HEK293 (cell line): ENCODE measurements at regions not wholly inside any gene's neighbourhood (a gene's known extent, or its start where the extent isn't known, plus 50 kb on each side); places are given as distances from the start of the nearest gene placed in this dataset.

Source experiments
- CTCF ChIA-PET: fragments of 350-600 bp; formaldehyde crosslinking; extraction: SDS; loops from one replicate; lab custom pipeline; 2021; ENCODE audit warnings: antibody characterized with exemption; lab: Yijun Ruan, JAX
- POLR2A ChIA-PET: fragments of 300-600 bp; formaldehyde crosslinking; extraction: SDS; loops from one replicate; lab custom pipeline; 2020; ENCODE audit warnings: antibody characterized with exemption, inconsistent platforms; lab: Yijun Ruan, JAX
- H3K27ac ChIP-seq: fragments of 200-500 bp; sonication (Bioruptor generic); 2 replicates; pipeline ENCODE4 v1.5.1; 2014; ENCODE audit warnings: low read depth, low read length, control low read depth, inconsistent platforms; ENCODE audit errors: extremely low read depth
- H3K36me3 ChIP-seq, 2 experiments: fragments of 200-500 bp in 1 of 2; sonication (Bioruptor generic) in 1 of 2; 1 replicate in 1 of 2; 2 replicates in 1 of 2; pipeline ENCODE4 v1.5.1; 2014 to 2017; ENCODE audit warnings: inconsistent platforms in 2 of 2, low read length in 2 of 2; ENCODE audit not compliant: control insufficient read depth in 2 of 2, insufficient read depth in 1 of 2
- H3K4me1 ChIP-seq: fragments of 200-500 bp; sonication (Bioruptor generic); 2 replicates; pipeline ENCODE4 v1.5.1; 2014; ENCODE audit warnings: mild to moderate bottlenecking, low read length, inconsistent platforms; ENCODE audit not compliant: control insufficient read depth, insufficient read depth
- H3K4me3 ChIP-seq: 2 replicates; pipeline ENCODE4 v1.5.1; 2011; ENCODE audit warnings: low read depth, mild to moderate bottlenecking, control low read depth, low read length, moderate library complexity
- H3K9me3 ChIP-seq: fragments of 200-500 bp; sonication (Bioruptor generic); 2 replicates; pipeline ENCODE4 v1.5.1; 2014; ENCODE audit warnings: low read depth, low read length, inconsistent platforms; ENCODE audit not compliant: control insufficient read depth, insufficient read depth
- BCL6B ChIP-seq: fragments of 450-650 bp; formaldehyde crosslinking; IDR thresholded peaks from 2 replicates; pipeline ENCODE4 v1.5.1; 2017; ENCODE audit warnings: missing biosample characterization, missing genetic modification characterization
- HOXC10 ChIP-seq: sonication (generic); formaldehyde crosslinking; IDR thresholded peaks from 2 replicates; pipeline ENCODE4 v1.8.1; 2023; ENCODE audit warnings: mild to moderate bottlenecking, missing genetic modification reagents
- SETDB1 ChIP-seq: IDR thresholded peaks from one replicate; pipeline ENCODE4 v1.6.1; 2017; ENCODE audit warnings: mild to moderate bottlenecking, low read length, moderate library complexity, mixed read lengths; ENCODE audit not compliant: insufficient read length
- TCF7L2 ChIP-seq: IDR thresholded peaks from 2 replicates; pipeline ENCODE4 v1.6.1; 2011; ENCODE audit warnings: low read depth, mild to moderate bottlenecking, inconsistent platforms, low read length, moderate library complexity, borderline replicate concordance
- ZBTB44 ChIP-seq: fragments of 450-650 bp; IDR thresholded peaks from 2 replicates; pipeline ENCODE4 v1.5.1; 2018; ENCODE audit warnings: missing biosample characterization, mild to moderate bottlenecking, missing genetic modification characterization
- ZNF23 ChIP-seq: fragments of 450-650 bp; formaldehyde crosslinking; IDR thresholded peaks from 2 replicates; pipeline ENCODE4 v1.5.1; 2016; ENCODE audit warnings: missing biosample characterization, missing genetic modification characterization, borderline replicate concordance
- ZNF280C ChIP-seq: fragments of 450-650 bp; formaldehyde crosslinking; IDR thresholded peaks from 2 replicates; pipeline ENCODE4 v1.5.1; 2016; ENCODE audit warnings: missing biosample characterization, missing genetic modification characterization
- ZNF311 ChIP-seq: fragments of 450-650 bp; formaldehyde crosslinking; IDR thresholded peaks from 2 replicates; pipeline ENCODE4 v1.5.1; 2017; ENCODE audit warnings: missing biosample characterization, missing genetic modification characterization, borderline replicate concordance
- ZNF324 ChIP-seq: fragments of 450-650 bp; formaldehyde crosslinking; IDR thresholded peaks from 2 replicates; pipeline ENCODE4 v1.5.1; 2016; ENCODE audit warnings: missing biosample characterization, missing genetic modification characterization
- ZNF341 ChIP-seq: fragments of 450-650 bp; formaldehyde crosslinking; IDR thresholded peaks from 2 replicates; pipeline ENCODE4; 2016; ENCODE audit warnings: low read depth, missing biosample characterization, missing genetic modification characterization
- ZNF416 ChIP-seq: fragments of 450-650 bp; formaldehyde crosslinking; IDR thresholded peaks from 2 replicates; pipeline ENCODE4 v1.5.1; 2016; ENCODE audit warnings: missing biosample characterization, missing genetic modification characterization
- ZNF610 ChIP-seq: fragments of 450-650 bp; formaldehyde crosslinking; IDR thresholded peaks from 2 replicates; pipeline ENCODE4 v1.5.1; 2016; ENCODE audit warnings: missing biosample characterization, missing genetic modification characterization, borderline replicate concordance
- ZNF645 ChIP-seq: fragments of 450-650 bp; formaldehyde crosslinking; IDR thresholded peaks from 2 replicates; pipeline ENCODE4; 2016; ENCODE audit warnings: missing biosample characterization, missing genetic modification characterization
- ZNF692 ChIP-seq: fragments of 450-650 bp; formaldehyde crosslinking; IDR thresholded peaks from 2 replicates; pipeline ENCODE4 v1.5.1; 2016; ENCODE audit warnings: missing biosample characterization, missing genetic modification characterization
- ZNF704 ChIP-seq: fragments of 450-650 bp; formaldehyde crosslinking; IDR thresholded peaks from 2 replicates; pipeline ENCODE4 v1.5.1; 2016; ENCODE audit warnings: missing biosample characterization, missing genetic modification characterization
- TF ChIP-seq, protein P1 (sequence below): fragments of 450-650 bp; formaldehyde crosslinking; IDR thresholded peaks from 2 replicates; pipeline ENCODE4 v1.5.1; 2016; ENCODE audit warnings: missing biosample characterization, missing genetic modification characterization
- TF ChIP-seq, protein P2 (sequence below): fragments of 450-650 bp; formaldehyde crosslinking; IDR thresholded peaks from 2 replicates; pipeline ENCODE4 v1.5.1; 2017; ENCODE audit warnings: missing biosample characterization, missing genetic modification characterization
- TF ChIP-seq, protein P3 (sequence below): fragments of 450-650 bp; formaldehyde crosslinking; IDR thresholded peaks from 2 replicates; pipeline ENCODE4 v1.5.1; 2017; ENCODE audit warnings: missing biosample characterization, missing genetic modification characterization

DNA sequence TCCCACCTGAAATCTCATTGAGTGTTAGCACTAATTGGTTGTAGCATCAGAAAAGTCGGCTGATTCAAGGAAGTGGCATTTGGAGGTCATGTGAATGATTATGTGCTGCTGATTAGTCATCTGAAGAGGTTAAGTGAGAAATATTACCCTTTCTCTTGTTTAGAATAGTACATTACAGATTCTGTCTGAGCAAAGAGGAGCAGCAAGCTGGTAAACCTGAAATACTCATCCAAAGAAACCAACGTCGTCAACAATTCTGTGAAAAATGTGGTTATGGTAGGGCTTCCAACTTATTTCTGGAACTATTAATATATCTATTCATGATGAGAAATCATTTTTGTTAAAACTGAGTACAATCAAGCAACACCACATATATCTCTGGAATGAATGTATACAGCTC lies 1024.9 kb downstream of the TUSC7 start:
- Histone ChIP-seq H3K36me3 (no peaks in the 10 kb centered on the region), H3K4me3 (no peak overlapping the region), H3K27ac (no peak overlapping the region), H3K4me1 (peaks cover 7% of the 10 kb centered on the region; the same call in 1 of the 2 replicates)
- CTCF ChIA-PET: interaction anchor here (0.6 kb wide), 1 partner anchor 1511 kb away, joined by 7 read pairs; no protein-coding TSS in a partner anchor
- POLR2A ChIA-PET: no interaction called here
- TF ChIP-seq ZNF610 (tag by site-specific recombination) (no peak), ZNF416 (tag by site-specific recombination) (no peak), HOXC10 (no peak), ZBTB44 (tag by site-specific recombination) (no peak), ZNF280C (tag by site-specific recombination) (no peak), ZNF341 (tag by site-specific recombination) (no peak), SETDB1 (no peak), ZNF704 (tag by site-specific recombination) (no peak), TCF7L2 (no peak), ZNF645 (tag by site-specific recombination) (no peak), BCL6B (no peak), ZNF23 (no peak), ZNF324 (tag by site-specific recombination) (no peak), ZNF692 (no peak), ZNF311 (tag by site-specific recombination) (no peak)
- TF ChIP-seq, protein P1, sequence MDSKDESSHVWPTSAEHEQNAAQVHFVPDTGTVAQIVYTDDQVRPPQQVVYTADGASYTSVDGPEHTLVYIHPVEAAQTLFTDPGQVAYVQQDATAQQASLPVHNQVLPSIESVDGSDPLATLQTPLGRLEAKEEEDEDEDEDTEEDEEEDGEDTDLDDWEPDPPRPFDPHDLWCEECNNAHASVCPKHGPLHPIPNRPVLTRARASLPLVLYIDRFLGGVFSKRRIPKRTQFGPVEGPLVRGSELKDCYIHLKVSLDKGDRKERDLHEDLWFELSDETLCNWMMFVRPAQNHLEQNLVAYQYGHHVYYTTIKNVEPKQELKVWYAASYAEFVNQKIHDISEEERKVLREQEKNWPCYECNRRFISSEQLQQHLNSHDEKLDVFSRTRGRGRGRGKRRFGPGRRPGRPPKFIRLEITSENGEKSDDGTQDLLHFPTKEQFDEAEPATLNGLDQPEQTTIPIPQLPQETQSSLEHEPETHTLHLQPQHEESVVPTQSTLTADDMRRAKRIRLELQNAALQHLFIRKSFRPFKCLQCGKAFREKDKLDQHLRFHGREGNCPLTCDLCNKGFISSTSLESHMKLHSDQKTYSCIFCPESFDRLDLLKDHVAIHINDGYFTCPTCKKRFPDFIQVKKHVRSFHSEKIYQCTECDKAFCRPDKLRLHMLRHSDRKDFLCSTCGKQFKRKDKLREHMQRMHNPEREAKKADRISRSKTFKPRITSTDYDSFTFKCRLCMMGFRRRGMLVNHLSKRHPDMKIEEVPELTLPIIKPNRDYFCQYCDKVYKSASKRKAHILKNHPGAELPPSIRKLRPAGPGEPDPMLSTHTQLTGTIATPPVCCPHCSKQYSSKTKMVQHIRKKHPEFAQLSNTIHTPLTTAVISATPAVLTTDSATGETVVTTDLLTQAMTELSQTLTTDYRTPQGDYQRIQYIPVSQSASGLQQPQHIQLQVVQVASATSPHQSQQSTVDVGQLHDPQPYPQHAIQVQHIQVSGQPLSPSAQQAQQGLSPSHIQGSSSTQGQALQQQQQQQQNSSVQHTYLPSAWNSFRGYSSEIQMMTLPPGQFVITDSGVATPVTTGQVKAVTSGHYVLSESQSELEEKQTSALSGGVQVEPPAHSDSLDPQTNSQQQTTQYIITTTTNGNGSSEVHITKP (tag by site-specific recombination): no peak
- TF ChIP-seq, protein P2, sequence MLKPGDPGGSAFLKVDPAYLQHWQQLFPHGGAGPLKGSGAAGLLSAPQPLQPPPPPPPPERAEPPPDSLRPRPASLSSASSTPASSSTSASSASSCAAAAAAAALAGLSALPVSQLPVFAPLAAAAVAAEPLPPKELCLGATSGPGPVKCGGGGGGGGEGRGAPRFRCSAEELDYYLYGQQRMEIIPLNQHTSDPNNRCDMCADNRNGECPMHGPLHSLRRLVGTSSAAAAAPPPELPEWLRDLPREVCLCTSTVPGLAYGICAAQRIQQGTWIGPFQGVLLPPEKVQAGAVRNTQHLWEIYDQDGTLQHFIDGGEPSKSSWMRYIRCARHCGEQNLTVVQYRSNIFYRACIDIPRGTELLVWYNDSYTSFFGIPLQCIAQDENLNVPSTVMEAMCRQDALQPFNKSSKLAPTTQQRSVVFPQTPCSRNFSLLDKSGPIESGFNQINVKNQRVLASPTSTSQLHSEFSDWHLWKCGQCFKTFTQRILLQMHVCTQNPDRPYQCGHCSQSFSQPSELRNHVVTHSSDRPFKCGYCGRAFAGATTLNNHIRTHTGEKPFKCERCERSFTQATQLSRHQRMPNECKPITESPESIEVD (tag by site-specific recombination): no peak
- TF ChIP-seq, protein P3, sequence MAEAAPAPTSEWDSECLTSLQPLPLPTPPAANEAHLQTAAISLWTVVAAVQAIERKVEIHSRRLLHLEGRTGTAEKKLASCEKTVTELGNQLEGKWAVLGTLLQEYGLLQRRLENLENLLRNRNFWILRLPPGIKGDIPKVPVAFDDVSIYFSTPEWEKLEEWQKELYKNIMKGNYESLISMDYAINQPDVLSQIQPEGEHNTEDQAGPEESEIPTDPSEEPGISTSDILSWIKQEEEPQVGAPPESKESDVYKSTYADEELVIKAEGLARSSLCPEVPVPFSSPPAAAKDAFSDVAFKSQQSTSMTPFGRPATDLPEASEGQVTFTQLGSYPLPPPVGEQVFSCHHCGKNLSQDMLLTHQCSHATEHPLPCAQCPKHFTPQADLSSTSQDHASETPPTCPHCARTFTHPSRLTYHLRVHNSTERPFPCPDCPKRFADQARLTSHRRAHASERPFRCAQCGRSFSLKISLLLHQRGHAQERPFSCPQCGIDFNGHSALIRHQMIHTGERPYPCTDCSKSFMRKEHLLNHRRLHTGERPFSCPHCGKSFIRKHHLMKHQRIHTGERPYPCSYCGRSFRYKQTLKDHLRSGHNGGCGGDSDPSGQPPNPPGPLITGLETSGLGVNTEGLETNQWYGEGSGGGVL (tag by site-specific recombination): no peak
- TF ChIP-seq, all 188 proteins: peak for 0
- no peaks in the 10 kb centered on the region for H3K9me3 ChIP-seq
